HG02973 (cell line): ENCODE measurements at regions not wholly inside any gene's neighbourhood (a gene's known extent, or its start where the extent isn't known, plus 50 kb on each side); places are given as distances from the start of the nearest gene placed in this dataset.
A peak's percentile ranks its signal among the peaks of the same experiment; 100 is the strongest.

Source experiments
- ATAC-seq: cut with Tn5 transposase; IDR thresholded peaks from one replicate; pipeline ENCODE4 v1.9.1; 2021; ENCODE audit warnings: moderate library complexity; ENCODE audit not compliant: unreplicated experiment

GRCh38 chr1:67559222-67559700 is 125.7 kb upstream of the GADD45A start:
- ATAC-seq = no peak

GRCh38 chr1:67560580-67561255 is 124.3 kb upstream of the GADD45A start:
- ATAC-seq = no peak

- ATAC-seq = peak; percentile 86
Measured at GRCh38 chr1:67561704-67562113, 123.3 kb upstream of the GADD45A start.

- no peak for ATAC-seq
Measured at GRCh38 chr1:67563684-67564083, 121.3 kb upstream of the GADD45A start.

- no peak for ATAC-seq
Measured at GRCh38 chr1:67564193-67564592, 120.8 kb upstream of the GADD45A start.

GRCh38 chr1:67566803-67567377 is 118.1 kb upstream of the GADD45A start:
- no peak for ATAC-seq

- ATAC-seq = no peak
Measured at GRCh38 chr1:67570486-67571143, 114.4 kb upstream of the GADD45A start.

GRCh38 chr1:67571406-67571805 is 113.6 kb upstream of the GADD45A start:
- ATAC-seq = no peak

- no peak for ATAC-seq
Measured at GRCh38 chr1:67571901-67572593, 113.0 kb upstream of the GADD45A start.

GRCh38 chr1:67572594-67573221 is 112.3 kb upstream of the GADD45A start:
- ATAC-seq = no peak

GRCh38 chr1:67573311-67573872 is 111.6 kb upstream of the GADD45A start:
- ATAC-seq = no peak

- ATAC-seq = no peak
Measured at GRCh38 chr1:67574221-67574620, 110.8 kb upstream of the GADD45A start.

- no peak for ATAC-seq
Measured at GRCh38 chr1:67575861-67576260, 109.1 kb upstream of the GADD45A start.

GRCh38 chr1:67576474-67576873 is 108.5 kb upstream of the GADD45A start:
- ATAC-seq = no peak

- ATAC-seq = no peak
Measured at GRCh38 chr1:67577646-67578045, 107.4 kb upstream of the GADD45A start.

GRCh38 chr1:67578397-67579020 is 106.5 kb upstream of the GADD45A start:
- no peak for ATAC-seq

- no peak for ATAC-seq
Measured at GRCh38 chr1:67579623-67580394, 105.2 kb upstream of the GADD45A start.

- no peak for ATAC-seq
Measured at GRCh38 chr1:67580691-67581403, 104.2 kb upstream of the GADD45A start.
